ENCODE measurements at regions not wholly inside any gene's neighbourhood (a gene's known extent, or its start where the extent isn't known, plus 50 kb on each side); places are given as distances from the start of the nearest gene placed in this dataset.

GRCh38 chr13:34608331-34608730 lies 333.7 kb upstream of the NBEA start:
- Histone ChIP-seq H3K4me2 (ENCODE audit: low read length) (no peak overlapping the region), H3K36me3 (ENCODE audit: control insufficient read depth in 1 of 2, insufficient read depth in 2 of 2, low read length in 2 of 2) (no peaks in the 10 kb centered on the region), H3K27me3 (ENCODE audit: insufficient read depth, low read length) (no peaks in the 10 kb centered on the region), H2AFZ (ENCODE audit: low read depth, low read length, poor library complexity, severe bottlenecking) (no peak overlapping the region), H3K27ac (ENCODE audit: low read depth, low read length) (no peak overlapping the region), H4K20me1 (ENCODE audit: insufficient read depth) (no peaks in the 10 kb centered on the region), H3K4me3 (replicated peaks in 1 of 2; ENCODE audit: low read depth in 1 of 2, low read length in 2 of 2) (no peak overlapping the region), H3K9me2 (ENCODE audit: insufficient read depth) (no peaks in the 10 kb centered on the region), H3K9ac (ENCODE audit: low read length) (no peak overlapping the region), H3K9me3 (ENCODE audit: control insufficient read depth in 1 of 2, insufficient read depth in 1 of 2, low read depth in 1 of 2, low read length in 2 of 2) (no peaks in the 10 kb centered on the region), H3K79me2 (ENCODE audit: insufficient read depth, low read length) (no peaks in the 10 kb centered on the region), H3K4me1 (ENCODE audit: control insufficient read depth in 1 of 2, insufficient read depth in 2 of 2, low read length in 2 of 2) (no peaks in the 10 kb centered on the region)
- no TSS peak for BruUV-seq (replicated peaks)
- no peak for ATAC-seq
- no peak for TF ChIP-seq EGR1 (IDR thresholded peaks at IDR 0.05; ENCODE audit: low read depth)
- TF ChIP-seq RAD21 (IDR thresholded peaks at IDR 0.05; ENCODE audit: low read depth): no peak
- no peak for TF ChIP-seq POLR2A (IDR thresholded peaks at IDR 0.05; ENCODE audit: borderline replicate concordance, extremely low read depth, insufficient read depth, insufficient read length)
- TF ChIP-seq CBX3 (IDR thresholded peaks at IDR 0.05; ENCODE audit: low read depth): no peak
- TF ChIP-seq YY1 (IDR thresholded peaks at IDR 0.05; ENCODE audit: extremely low read depth, insufficient replicate concordance, low read depth, low read length): no peak
- no peak for TF ChIP-seq ZNF274 (IDR thresholded peaks at IDR 0.05; ENCODE audit: low read depth, low read length)
- no peak for TF ChIP-seq SIN3A (IDR thresholded peaks at IDR 0.05; ENCODE audit: low read depth)
- no peak for TF ChIP-seq ATF3 (IDR thresholded peaks at IDR 0.05)
- no peak for TF ChIP-seq ZFX (IDR thresholded peaks at IDR 0.05)
- no peak for TF ChIP-seq MAX (IDR thresholded peaks at IDR 0.05)
- TF ChIP-seq FOSL1 (IDR thresholded peaks at IDR 0.05; ENCODE audit: low read depth): no peak
- TF ChIP-seq ELF1 (IDR thresholded peaks at IDR 0.05; ENCODE audit: borderline replicate concordance, low read depth): no peak
- no peak for TF ChIP-seq SRF (IDR thresholded peaks at IDR 0.05; ENCODE audit: low read depth)
- no peak for TF ChIP-seq REST (IDR thresholded peaks at IDR 0.05; ENCODE audit: low read depth)
- no peak for TF ChIP-seq CEBPB (IDR thresholded peaks at IDR 0.05; ENCODE audit: low read depth)
- no peak for TF ChIP-seq JUND (IDR thresholded peaks at IDR 0.05)
- TF ChIP-seq POLR2AphosphoS5 (IDR thresholded peaks at IDR 0.05; ENCODE audit: low read depth, low read length): no peak
- no peak for TF ChIP-seq TCF7L2 (IDR thresholded peaks at IDR 0.05; ENCODE audit: borderline replicate concordance, extremely low read depth, insufficient read depth, insufficient read length)
- no peak for TF ChIP-seq SP1 (IDR thresholded peaks at IDR 0.05; ENCODE audit: low read depth)
- no peak for TF ChIP-seq EZH2 (IDR thresholded peaks at IDR 0.05)
- ChIA-PET CTCF (no interaction called here), POLR2A (no interaction called here), RAD21 (ENCODE audit: low non-redundant PET in 1 of 2, low total read pairs in 2 of 2, uncharacterized antibody in 2 of 2, unreplicated experiment in 2 of 2) (no interaction called here)
- no peak for DNase-seq (ENCODE audit: low read depth, low spot score)
- intact Hi-C loops (cut with micrococcal nuclease): loop anchor here (10.0 kb wide), 1 partner anchor 546 kb away; no protein-coding TSS in a partner anchor
